Fibroblast of villous mesenchyme (primary cell): ENCODE measurements at regions not wholly inside any gene's neighbourhood (a gene's known extent, or its start where the extent isn't known, plus 50 kb on each side); places are given as distances from the start of the nearest gene placed in this dataset.

Source experiments
- DNase-seq: peaks from one replicate; pipeline ENCODE4 v3.0.0-alpha.2; 2010; ENCODE audit warnings: low read depth
- H3K4me3 ChIP-seq: 2 replicates; pipeline ENCODE4 v1.5.1; 2011; ENCODE audit warnings: low read depth, mild to moderate bottlenecking, low read length
- CTCF ChIP-seq: IDR thresholded peaks from 2 replicates; pipeline ENCODE4 v1.5.1; 2012; ENCODE audit warnings: low read depth, mild to moderate bottlenecking, low read length; ENCODE audit not compliant: insufficient read depth

GRCh38 chr2:4020153-4020552 is 316.8 kb downstream of the DCDC2C start:
- DNase-seq: no peak
- TF ChIP-seq CTCF: no peak
- no peak overlapping the region for H3K4me3 ChIP-seq

- no peak for TF ChIP-seq CTCF
- DNase-seq: no peak
- H3K4me3 ChIP-seq: no peak overlapping the region
These were observed 317.3 kb downstream of the DCDC2C start for GRCh38 chr2:4020649-4021048.

- DNase-seq: no peak
- H3K4me3 ChIP-seq: no peak overlapping the region
- no peak for TF ChIP-seq CTCF
These were observed 321.2 kb downstream of the DCDC2C start for GRCh38 chr2:4024605-4025004.

- no peak for TF ChIP-seq CTCF
- DNase-seq: no peak
These were observed 325.7 kb downstream of the DCDC2C start for GRCh38 chr2:4029081-4029480.

GRCh38 chr2:4039896-4040295 is 336.5 kb downstream of the DCDC2C start:
- H3K4me3 ChIP-seq: no peak overlapping the region
- no peak for DNase-seq
- no peak for TF ChIP-seq CTCF

More at GRCh38 chr2:4029081-4029480, 325.7 kb downstream of the DCDC2C start:
- H3K4me3 ChIP-seq: no peak overlapping the region

- DNase-seq: no peak
- no peak overlapping the region for H3K4me3 ChIP-seq
- TF ChIP-seq CTCF: no peak
These were observed 344.9 kb downstream of the DCDC2C start for GRCh38 chr2:4047961-4048891.
